Stimulated activated CD4-positive, alpha-beta T cell treated with anti-CD3 and anti-CD28 coated beads, TNF-alpha, amount 100 ng/mL, for 48 hours (primary cell): ENCODE measurements at regions not wholly inside any gene's neighbourhood (a gene's known extent, or its start where the extent isn't known, plus 50 kb on each side); places are given as distances from the start of the nearest gene placed in this dataset.
"Not testable (repeated sequence)": the region's sequence is repeated elsewhere in the genome, so short reads cannot be mapped to it uniquely, and the experiment has no call there.

Experiments used
- DNase-seq, 3 donors: peaks; one replicate each; pipeline ENCODE4 v3.0.0-alpha.2; 2020; ENCODE audit warnings: low read depth in 3 of 3

- DNase-seq = no peak
Measured at GRCh38 chr9:30103647-30104394, 2280.6 kb upstream of the ACO1 start.

GRCh38 chr9:30107134-30107533 is 2277.3 kb upstream of the ACO1 start:
- DNase-seq = not testable (repeated sequence)

GRCh38 chr9:30116673-30117217 is 2267.7 kb upstream of the ACO1 start:
- no peak for DNase-seq

- no peak for DNase-seq
Measured at GRCh38 chr9:30120666-30121065, 2263.8 kb upstream of the ACO1 start.

- no peak for DNase-seq
Measured at GRCh38 chr9:30121611-30122010, 2262.8 kb upstream of the ACO1 start.

GRCh38 chr9:30125881-30126280 is 2258.6 kb upstream of the ACO1 start:
- no peak for DNase-seq

GRCh38 chr9:30127371-30127770 is 2257.1 kb upstream of the ACO1 start:
- no peak for DNase-seq

- DNase-seq = no peak
Measured at GRCh38 chr9:30140407-30140806, 2244.0 kb upstream of the ACO1 start.

GRCh38 chr9:30160570-30160969 is 2223.9 kb upstream of the ACO1 start:
- no peak for DNase-seq

- DNase-seq = no peak
Measured at GRCh38 chr9:30172206-30172605, 2212.2 kb upstream of the ACO1 start.

GRCh38 chr9:30178610-30179009 is 2205.8 kb upstream of the ACO1 start:
- no peak for DNase-seq

GRCh38 chr9:30193421-30193820 is 2191.0 kb upstream of the ACO1 start:
- DNase-seq = no peak

- DNase-seq = no peak
Measured at GRCh38 chr9:30196941-30197340, 2187.5 kb upstream of the ACO1 start.

GRCh38 chr9:30197453-30197852 is 2187.0 kb upstream of the ACO1 start:
- no peak for DNase-seq

- no peak for DNase-seq
Measured at GRCh38 chr9:30197954-30198353, 2186.5 kb upstream of the ACO1 start.

GRCh38 chr9:30198463-30199309 is 2185.8 kb upstream of the ACO1 start:
- DNase-seq = no peak

- DNase-seq = no peak
Measured at GRCh38 chr9:30201024-30201423, 2183.4 kb upstream of the ACO1 start.

- no peak for DNase-seq
Measured at GRCh38 chr9:30235068-30235467, 2149.4 kb upstream of the ACO1 start.

- DNase-seq = no peak
Measured at GRCh38 chr9:30235564-30235963, 2148.9 kb upstream of the ACO1 start.

- DNase-seq = no peak
Measured at GRCh38 chr9:30239878-30240277, 2144.6 kb upstream of the ACO1 start.

- no peak for DNase-seq
Measured at GRCh38 chr9:30243467-30243866, 2141.0 kb upstream of the ACO1 start.

- no peak for DNase-seq
Measured at GRCh38 chr9:30244877-30245276, 2139.6 kb upstream of the ACO1 start.

- DNase-seq = no peak
Measured at GRCh38 chr9:30250872-30251271, 2133.6 kb upstream of the ACO1 start.
